ENCODE measurements at regions not wholly inside any gene's neighbourhood (a gene's known extent, or its start where the extent isn't known, plus 50 kb on each side); places are given as distances from the start of the nearest gene placed in this dataset.

DNA sequence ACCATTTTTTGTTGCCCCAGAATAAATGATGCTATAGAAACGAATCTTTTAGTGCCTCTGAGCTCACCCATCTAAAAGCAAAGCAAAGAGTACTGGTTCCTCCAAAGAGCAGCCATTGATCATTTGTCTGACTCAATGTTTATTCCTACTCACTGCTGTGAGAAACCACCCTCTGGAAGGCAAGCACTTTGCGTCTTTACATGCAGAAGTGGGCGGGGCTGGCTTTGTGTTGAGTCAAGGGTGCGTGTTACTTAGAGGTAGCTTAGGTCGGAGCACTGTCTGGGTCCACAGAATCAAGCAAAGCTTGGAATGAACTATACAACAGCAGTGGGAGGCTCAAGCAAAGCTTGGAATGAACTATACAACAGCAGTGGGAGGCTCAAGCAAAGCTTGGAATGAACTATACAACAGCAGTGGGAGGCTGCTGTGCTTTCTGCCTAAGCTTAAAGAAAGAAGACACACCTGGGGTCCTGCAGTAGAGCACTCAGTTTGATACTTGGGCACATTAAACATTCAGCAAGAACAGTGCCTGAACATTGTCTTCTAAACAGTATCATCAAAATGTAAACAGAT is 77.2 kb upstream of the PRICKLE1 start:
- no peak overlapping the region for H3K4me3 Mint-ChIP-seq
- no peaks in the 10 kb centered on the region for H3K4me1 Mint-ChIP-seq (ENCODE audit: low read depth)
- intact Hi-C loops (cut with micrococcal nuclease) = no loop called here
- peaks cover 2% of the 10 kb centered on the region for H3K27me3 Mint-ChIP-seq
- ChIA-PET POLR2A (no interaction called here), CTCF (no interaction called here)
- no peak overlapping the region for H3K27ac Mint-ChIP-seq
- H3K9me3 Mint-ChIP-seq = no peaks in the 10 kb centered on the region
- H3K36me3 Mint-ChIP-seq = no peaks in the 10 kb centered on the region
- DNase-seq = no peak

DNA sequence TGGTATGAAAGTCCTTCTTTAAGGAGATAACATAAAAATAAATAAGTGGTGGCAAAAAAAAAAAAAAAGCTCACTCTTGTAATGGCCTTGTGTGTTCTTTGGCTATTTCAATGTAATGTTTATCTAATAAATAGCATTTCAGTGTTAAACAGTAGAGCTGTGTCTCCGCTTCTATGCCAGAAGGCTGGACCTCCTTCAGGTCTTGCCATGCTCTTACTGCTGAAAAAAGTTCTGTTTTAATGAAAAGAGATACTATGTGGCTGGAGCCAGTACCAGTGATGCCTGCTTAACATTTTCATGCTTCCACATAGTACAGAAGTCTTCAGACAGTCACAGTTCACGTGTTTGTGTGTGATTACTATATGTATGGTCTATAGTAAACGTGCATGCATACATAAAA is 74.1 kb upstream of the PRICKLE1 start:
- H3K4me1 Mint-ChIP-seq (ENCODE audit: low read depth) = no peaks in the 10 kb centered on the region
- peaks cover 2% of the 10 kb centered on the region for H3K36me3 Mint-ChIP-seq
- intact Hi-C loops (cut with micrococcal nuclease) = no loop called here
- peaks cover 2% of the 10 kb centered on the region for H3K27me3 Mint-ChIP-seq
- H3K27ac Mint-ChIP-seq = no peak overlapping the region
- H3K9me3 Mint-ChIP-seq = peaks cover 9% of the 10 kb centered on the region
- H3K4me3 Mint-ChIP-seq = no peak overlapping the region
- no peak for DNase-seq
- POLR2A ChIA-PET = no interaction called here
- CTCF ChIA-PET = no interaction called here

DNA sequence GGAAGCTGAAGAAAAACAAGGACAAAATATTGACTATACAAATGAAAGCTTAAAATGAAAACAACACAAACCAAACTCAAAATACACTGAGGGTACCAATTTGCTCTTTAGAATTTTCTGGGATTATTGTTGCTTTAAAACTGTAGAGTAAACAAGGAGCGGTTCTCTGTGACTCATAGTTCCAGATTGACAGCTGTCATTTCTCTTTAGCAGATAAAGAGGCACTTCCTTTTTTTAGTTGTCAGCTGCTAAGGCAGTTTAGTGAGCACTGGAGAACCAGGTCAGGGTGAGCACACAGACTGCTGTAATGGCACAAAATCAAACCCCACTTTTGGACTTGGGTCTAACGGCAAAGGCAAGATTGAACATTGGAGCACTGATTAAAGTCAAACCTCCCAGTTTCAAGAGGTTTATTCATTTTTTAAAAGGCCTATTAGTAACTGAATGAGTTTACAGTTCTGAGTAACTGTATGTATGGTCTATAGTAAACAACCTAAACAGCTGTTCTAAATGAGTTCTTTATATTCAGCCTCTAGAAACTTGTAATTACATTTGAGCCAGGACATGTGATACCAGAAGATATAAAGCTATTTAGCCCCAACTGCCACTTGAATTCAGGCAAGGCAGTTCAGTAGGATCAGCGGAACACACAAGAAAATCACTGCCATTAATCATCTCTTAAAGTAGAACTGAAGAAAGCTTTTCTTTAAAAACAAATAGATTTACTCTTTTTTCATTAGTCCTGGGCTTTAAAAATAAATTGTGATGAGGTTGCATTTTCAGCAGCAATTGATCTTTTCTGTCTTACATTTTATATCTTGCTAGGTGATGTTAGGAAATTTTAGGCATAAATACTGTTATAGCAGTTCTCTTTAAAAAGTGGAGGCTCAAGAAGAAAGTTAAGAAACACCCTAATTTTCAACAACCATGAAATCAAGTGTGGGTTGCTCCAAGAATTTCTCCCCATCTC is 71.7 kb upstream of the PRICKLE1 start:
- H3K27ac Mint-ChIP-seq = no peak overlapping the region
- POLR2A ChIA-PET = no interaction called here
- intact Hi-C loops (cut with micrococcal nuclease) = no loop called here
- H3K4me3 Mint-ChIP-seq = no peak overlapping the region
- no peaks in the 10 kb centered on the region for H3K4me1 Mint-ChIP-seq (ENCODE audit: low read depth)
- H3K9me3 Mint-ChIP-seq = peaks cover 9% of the 10 kb centered on the region
- peaks cover 2% of the 10 kb centered on the region for H3K27me3 Mint-ChIP-seq
- CTCF ChIA-PET = no interaction called here
- H3K36me3 Mint-ChIP-seq = peaks cover 2% of the 10 kb centered on the region
- no peak for DNase-seq

DNA sequence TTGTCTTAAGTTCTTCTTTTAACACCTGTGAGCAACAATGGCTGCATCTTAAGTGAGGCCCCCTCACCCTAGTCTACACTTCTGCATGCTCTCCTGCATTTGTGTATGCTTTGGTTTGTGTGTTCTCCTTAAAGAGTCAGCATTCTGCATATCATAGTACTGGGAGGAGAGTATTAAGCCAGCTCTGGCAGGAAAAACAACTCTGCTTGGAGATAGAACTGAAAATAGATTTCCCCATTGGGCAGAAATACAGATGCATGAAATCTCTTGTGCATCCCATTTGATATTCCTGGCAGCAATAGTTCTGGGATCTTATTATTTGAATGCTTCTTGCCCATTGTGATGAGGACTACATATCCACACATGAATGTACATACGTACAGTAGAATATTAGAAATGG is 70.6 kb upstream of the PRICKLE1 start:
- no peaks in the 10 kb centered on the region for H3K4me1 Mint-ChIP-seq (ENCODE audit: low read depth)

DNA sequence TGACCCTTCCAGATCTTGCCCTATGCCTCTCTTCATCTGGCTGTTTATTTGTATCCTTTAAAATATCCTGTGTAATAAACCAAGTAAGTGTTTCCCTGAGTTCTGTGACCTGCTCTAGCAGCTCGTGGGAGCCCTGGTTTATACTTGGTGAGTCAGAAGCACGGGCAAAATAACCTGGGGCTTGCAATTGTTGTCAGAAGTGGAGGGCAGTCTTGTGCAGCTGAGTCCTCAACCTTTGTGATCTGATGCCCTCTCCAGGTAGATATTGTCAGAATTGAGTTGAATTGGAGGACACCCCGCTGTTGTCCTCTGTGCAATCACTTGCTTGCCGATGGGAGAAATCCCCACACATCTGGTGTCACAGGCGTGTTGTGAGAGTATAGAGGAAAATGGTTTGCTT is 62.5 kb upstream of the PRICKLE1 start:
- Mint-ChIP-seq H3K27me3 (no peaks in the 10 kb centered on the region), H3K9me3 (no peaks in the 10 kb centered on the region), H3K27ac (no peak overlapping the region), H3K4me3 (no peak overlapping the region), H3K4me1 (ENCODE audit: low read depth) (no peaks in the 10 kb centered on the region), H3K36me3 (no peaks in the 10 kb centered on the region)
- POLR2A ChIA-PET = no interaction called here
- CTCF ChIA-PET = no interaction called here
- no peak for DNase-seq
- intact Hi-C loops (cut with micrococcal nuclease) = no loop called here

More for the DNA sequence above, 70.6 kb upstream of the PRICKLE1 start:
- Mint-ChIP-seq H3K27ac (no peak overlapping the region), H3K27me3 (no peaks in the 10 kb centered on the region), H3K4me3 (no peak overlapping the region), H3K9me3 (peaks cover 9% of the 10 kb centered on the region), H3K36me3 (peaks cover 2% of the 10 kb centered on the region)
- intact Hi-C loops (cut with micrococcal nuclease) = no loop called here
- no peak for DNase-seq
- ChIA-PET CTCF (no interaction called here), POLR2A (no interaction called here)

DNA sequence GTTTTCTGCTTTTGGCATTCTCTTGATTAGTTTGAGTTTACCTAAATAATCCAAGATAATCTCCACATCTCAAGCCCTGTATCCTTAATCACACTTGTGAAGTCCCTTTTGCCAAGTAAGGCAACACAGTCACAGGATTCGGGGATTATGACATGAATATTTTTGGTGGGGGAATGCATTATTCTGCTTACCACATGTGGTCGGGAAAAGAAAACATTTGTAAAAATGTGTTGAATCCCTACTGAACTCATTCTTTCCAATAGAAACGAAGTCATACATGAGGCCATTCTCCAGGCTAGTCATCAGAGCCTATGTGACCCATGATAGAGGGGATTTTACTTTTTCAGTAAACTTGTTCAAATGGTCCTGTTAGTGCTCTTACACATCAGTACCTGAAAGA is 58.5 kb upstream of the PRICKLE1 start:
- ChIA-PET CTCF (no interaction called here), POLR2A (no interaction called here)
- DNase-seq = no peak
- intact Hi-C loops (cut with micrococcal nuclease) = no loop called here
- Mint-ChIP-seq H3K27me3 (no peaks in the 10 kb centered on the region), H3K27ac (no peak overlapping the region), H3K4me3 (no peak overlapping the region), H3K4me1 (ENCODE audit: low read depth) (no peaks in the 10 kb centered on the region), H3K9me3 (no peaks in the 10 kb centered on the region), H3K36me3 (no peaks in the 10 kb centered on the region)

DNA sequence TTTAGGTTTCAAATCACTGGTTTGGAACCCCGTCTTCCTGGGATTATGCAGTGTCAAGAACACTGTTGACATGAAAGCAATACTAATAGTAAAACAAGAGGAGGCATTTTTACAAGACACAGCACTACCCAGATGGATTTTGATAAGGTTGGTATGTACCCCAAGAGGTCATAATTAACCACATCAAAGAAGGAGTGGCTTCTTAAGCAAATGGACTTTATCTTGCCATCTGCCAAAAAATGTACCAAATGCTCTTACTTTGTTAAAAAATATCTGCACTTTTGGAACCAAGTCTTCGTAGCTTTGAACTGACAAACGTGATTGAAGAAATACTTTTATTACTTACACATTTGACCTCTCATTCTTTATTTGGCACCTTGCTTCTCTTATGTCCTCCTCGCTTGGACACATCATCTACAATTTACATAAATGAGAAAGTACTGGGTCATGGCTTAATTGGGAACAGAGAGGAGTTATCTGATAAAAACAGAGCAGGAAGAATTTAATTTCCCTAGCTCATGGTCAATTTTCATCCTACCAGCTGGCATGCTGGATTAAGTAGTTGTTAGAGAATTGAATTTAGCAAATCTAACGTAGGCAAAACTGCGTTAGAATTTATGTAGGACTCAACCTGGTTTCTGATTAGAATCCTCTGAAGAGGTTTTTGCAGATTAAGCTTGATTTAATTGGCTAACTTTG is 54.5 kb upstream of the PRICKLE1 start:
- Mint-ChIP-seq H3K4me3 (no peak overlapping the region), H3K36me3 (no peaks in the 10 kb centered on the region), H3K27me3 (peaks cover 3% of the 10 kb centered on the region), H3K27ac (no peak overlapping the region), H3K9me3 (no peaks in the 10 kb centered on the region), H3K4me1 (ENCODE audit: low read depth) (no peaks in the 10 kb centered on the region)
- DNase-seq = no peak
- ChIA-PET CTCF (no interaction called here), POLR2A (no interaction called here)
- intact Hi-C loops (cut with micrococcal nuclease) = no loop called here

DNA sequence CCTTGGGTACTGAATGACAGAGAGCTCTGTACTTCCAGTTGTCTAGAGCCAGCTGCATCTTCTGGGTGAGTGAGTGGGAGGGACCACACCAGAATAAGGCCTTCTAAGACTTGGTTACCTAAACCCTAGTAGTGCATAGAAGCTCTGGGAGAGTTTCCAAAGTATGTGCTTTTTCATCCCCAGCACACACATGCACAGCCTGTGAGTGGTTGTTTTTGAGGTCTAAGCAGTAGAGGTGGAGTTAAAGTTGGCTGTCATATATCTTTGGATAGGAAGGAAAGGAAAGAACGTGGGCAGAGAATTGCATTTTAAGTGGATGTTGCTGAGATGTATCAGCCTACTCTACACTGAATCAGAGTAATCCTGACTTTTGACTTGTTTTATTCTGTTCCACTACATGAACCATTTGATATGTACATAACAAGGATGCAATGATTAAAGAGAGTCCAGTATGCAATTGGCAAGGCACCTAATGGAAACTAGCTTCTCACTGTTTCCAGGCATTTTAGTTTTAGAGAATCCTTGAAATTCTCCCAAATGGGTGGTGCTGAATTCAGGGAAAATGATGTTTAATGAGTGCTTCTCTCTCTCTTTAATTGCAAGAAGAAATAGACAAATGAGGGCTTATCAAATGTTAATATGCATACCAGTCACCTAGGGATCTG is 51.8 kb upstream of the PRICKLE1 start:
- Mint-ChIP-seq H3K9me3 (no peaks in the 10 kb centered on the region), H3K4me3 (no peak overlapping the region), H3K4me1 (ENCODE audit: low read depth) (no peaks in the 10 kb centered on the region), H3K27ac (no peak overlapping the region), H3K36me3 (no peaks in the 10 kb centered on the region), H3K27me3 (peaks cover 3% of the 10 kb centered on the region)
- no peak for DNase-seq
- intact Hi-C loops (cut with micrococcal nuclease) = no loop called here
- ChIA-PET POLR2A (no interaction called here), CTCF (no interaction called here)

DNA sequence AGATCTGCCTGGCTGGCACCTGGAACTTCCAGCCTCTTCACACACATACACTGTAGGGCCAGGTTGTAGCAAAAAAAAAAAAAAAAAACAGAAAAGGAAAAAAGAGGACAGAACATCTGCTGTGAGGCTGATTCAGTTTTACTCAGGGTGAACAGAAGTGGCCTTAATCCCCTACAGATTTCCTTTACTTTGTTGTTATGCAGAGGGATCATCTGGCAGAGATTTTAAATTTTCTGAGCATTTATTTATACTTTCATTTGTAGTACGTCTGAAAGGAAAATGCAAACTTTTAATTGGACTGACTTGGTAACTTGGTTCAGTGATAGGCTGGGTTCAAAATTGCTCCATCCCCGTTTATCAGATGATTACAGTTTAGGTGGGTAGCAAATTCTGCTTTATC is 50.8 kb upstream of the PRICKLE1 start:
- no peaks in the 10 kb centered on the region for H3K4me1 Mint-ChIP-seq (ENCODE audit: low read depth)
- no peak overlapping the region for H3K4me3 Mint-ChIP-seq
- H3K27me3 Mint-ChIP-seq = peaks cover 3% of the 10 kb centered on the region
- CTCF ChIA-PET = no interaction called here
- no peaks in the 10 kb centered on the region for H3K9me3 Mint-ChIP-seq
- no peak overlapping the region for H3K27ac Mint-ChIP-seq
- intact Hi-C loops (cut with micrococcal nuclease) = no loop called here
- no peak for DNase-seq
- POLR2A ChIA-PET = no interaction called here
- no peaks in the 10 kb centered on the region for H3K36me3 Mint-ChIP-seq

DNA sequence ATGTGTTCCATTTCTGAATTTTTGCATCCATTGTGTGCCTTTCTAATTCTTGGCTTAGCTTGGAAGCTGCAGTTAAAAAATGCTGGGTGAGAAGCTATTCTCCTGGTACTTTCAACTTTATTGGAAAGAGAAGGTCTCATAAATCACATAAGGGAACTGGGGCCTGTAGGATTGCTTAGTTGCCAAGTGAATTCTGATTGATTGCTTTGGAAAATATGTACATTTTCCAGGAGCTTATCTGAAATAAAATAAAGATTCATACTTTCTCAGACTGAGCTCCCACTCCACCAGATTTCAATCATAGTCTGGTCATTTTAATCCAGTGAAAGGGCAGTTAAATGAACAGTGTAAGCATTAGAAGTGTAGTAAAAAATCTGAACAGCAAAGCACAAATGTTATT is 50.0 kb upstream of the PRICKLE1 start:
- CTCF ChIA-PET = no interaction called here
- no peak overlapping the region for H3K4me3 Mint-ChIP-seq
- peaks cover 3% of the 10 kb centered on the region for H3K27me3 Mint-ChIP-seq
- POLR2A ChIA-PET = no interaction called here
- no peaks in the 10 kb centered on the region for H3K9me3 Mint-ChIP-seq
- no peak for DNase-seq
- H3K36me3 Mint-ChIP-seq = no peaks in the 10 kb centered on the region
- no peaks in the 10 kb centered on the region for H3K4me1 Mint-ChIP-seq (ENCODE audit: low read depth)
- intact Hi-C loops (cut with micrococcal nuclease) = no loop called here
- no peak overlapping the region for H3K27ac Mint-ChIP-seq
